B cell (primary cell): ENCODE measurements at regions not wholly inside any gene's neighbourhood (a gene's known extent, or its start where the extent isn't known, plus 50 kb on each side); places are given as distances from the start of the nearest gene placed in this dataset.

Source experiments
- ATAC-seq: fragments of 200-7000 bp; cut with Tn5 transposase; one replicate; pipeline ENCODE4 v1.10.0; 2021; ENCODE audit warnings: low read depth, mild to moderate bottlenecking, moderate number of reproducible peaks, moderate library complexity
- CTCF ChIA-PET: fragments of 350-600 bp; sonication (Branson Sonifier 250); formaldehyde crosslinking; loops from one replicate; lab custom pipeline; 2021; ENCODE audit warnings: antibody characterized with exemption, inconsistent platforms; lab: Charles Lee
- POLR2A ChIA-PET: fragments of 350-600 bp; sonication (Branson Sonifier 250); formaldehyde crosslinking; loops from one replicate; lab custom pipeline; 2021; ENCODE audit warnings: antibody characterized with exemption; lab: Charles Lee
- DNase-seq: peaks from one replicate; pipeline ENCODE4 v3.0.0; 2013
- H2AFZ ChIP-seq: 2 replicates; pipeline ENCODE4 v1.6.1; 2012; ENCODE audit warnings: mild to moderate bottlenecking, low read depth, low read length; ENCODE audit not compliant: insufficient read depth, poor library complexity, severe bottlenecking
- H3K27ac ChIP-seq, 2 donors: 1 replicate in 1 of 2; 2 replicates in 1 of 2; pipeline ENCODE4 v1.5.1; 2012 to 2013; ENCODE audit warnings: low read length in 2 of 2, mild to moderate bottlenecking in 2 of 2, moderate library complexity in 1 of 2
- H3K27me3 ChIP-seq, 4 experiments: fragments of 200-600 bp in 1 of 4; sonication (generic) in 1 of 4; replicated peaks in 1 of 4; 1 replicate in 2 of 4; 2 replicates in 2 of 4; pipeline versions ENCODE4 v1.6.1 to v1.7.0; 2013 to 2016; ENCODE audit warnings: low read length in 3 of 4, mild to moderate bottlenecking in 2 of 4, mixed read lengths in 1 of 4, moderate library complexity in 1 of 4; ENCODE audit not compliant: insufficient read depth in 4 of 4, control insufficient read depth in 3 of 4; ENCODE audit errors: control extremely low read depth in 1 of 4
- H3K36me3 ChIP-seq, 2 experiments: replicated peaks in 1 of 2; 1 replicate in 1 of 2; 2 replicates in 1 of 2; pipeline versions ENCODE4 v1.6.1 to v1.7.1; 2013; ENCODE audit warnings: low read length in 1 of 2; ENCODE audit not compliant: insufficient read depth in 2 of 2, control insufficient read depth in 1 of 2; ENCODE audit errors: control extremely low read depth in 1 of 2, extremely low read depth in 1 of 2
- H3K4me1 ChIP-seq, 2 donors: fragments of 200-600 bp in 1 of 2; sonication (generic) in 1 of 2; 1 replicate in 1 of 2; 2 replicates in 1 of 2; pipeline versions ENCODE4 v1.5.1 to v1.6.1; 2013 to 2017; ENCODE audit warnings: low read length in 2 of 2; ENCODE audit not compliant: control insufficient read depth in 2 of 2, insufficient read depth in 2 of 2
- H3K4me2 ChIP-seq: replicated peaks from 2 replicates; pipeline ENCODE3; 2012; ENCODE audit warnings: mild to moderate bottlenecking, low read depth, low read length; ENCODE audit not compliant: poor library complexity, severe bottlenecking
- H3K4me3 ChIP-seq, 5 experiments: fragments of 200-600 bp in 1 of 5; sonication (generic) in 1 of 5; 1 replicate in 3 of 5; 2 replicates in 2 of 5; pipeline versions ENCODE4 v1.5.1 to v1.7.0; 2011 to 2016; ENCODE audit warnings: low read length in 4 of 5, mild to moderate bottlenecking in 4 of 5, low read depth in 2 of 5, control low read depth in 1 of 5, moderate library complexity in 1 of 5; ENCODE audit not compliant: insufficient read depth in 1 of 5; ENCODE audit errors: control extremely low read depth in 1 of 5, extremely low read depth in 1 of 5
- H3K79me2 ChIP-seq: fragments of 200-600 bp; sonication (generic); one replicate; pipeline ENCODE4 v1.6.0; 2016; ENCODE audit warnings: low read length; ENCODE audit not compliant: control insufficient read depth, insufficient read depth
- H3K9ac ChIP-seq: fragments of 200-600 bp; sonication (generic); 2 replicates; pipeline ENCODE4 v1.6.1; 2017; ENCODE audit warnings: mild to moderate bottlenecking, low read length, moderate library complexity
- H3K9me3 ChIP-seq, 3 donors: one replicate each; pipeline versions ENCODE4 v1.6.1 to v1.7.1; 2013; ENCODE audit warnings: low read length in 2 of 3; ENCODE audit not compliant: control insufficient read depth in 2 of 3, insufficient read depth in 1 of 3; ENCODE audit errors: control extremely low read depth in 1 of 3
- H4K20me1 ChIP-seq: 2 replicates; pipeline ENCODE4 v1.6.0; 2012; ENCODE audit warnings: mild to moderate bottlenecking, low read length; ENCODE audit not compliant: insufficient read depth, control insufficient read depth, poor library complexity, severe bottlenecking
- H3K27ac Mint-ChIP-seq: one replicate; pipeline ENCODE4 v1.8.0; 2021; ENCODE audit warnings: mixed read lengths
- H3K27me3 Mint-ChIP-seq: one replicate; pipeline ENCODE4 v1.8.0; 2021; ENCODE audit warnings: mixed read lengths
- H3K4me1 Mint-ChIP-seq: one replicate; pipeline ENCODE4 v1.8.0; 2021; ENCODE audit warnings: mixed read lengths
- H3K4me3 Mint-ChIP-seq: one replicate; pipeline ENCODE4 v1.8.0; 2021; ENCODE audit warnings: mixed read lengths
- H3K9me3 Mint-ChIP-seq: one replicate; pipeline ENCODE4 v1.8.0; 2022; ENCODE audit warnings: mixed read lengths; ENCODE audit not compliant: insufficient read depth
- EZH2 ChIP-seq: IDR thresholded peaks from 2 replicates; pipeline ENCODE4 v1.6.1; 2012; ENCODE audit warnings: borderline replicate concordance, low read depth, mild to moderate bottlenecking, moderate library complexity, low read length; ENCODE audit not compliant: insufficient read depth, poor library complexity, severe bottlenecking
- WGBS: methylation state at CpG from one replicate; pipeline ENCODE4 v1.1.5; 2013; ENCODE audit warnings: missing lambda C conversion rate; ENCODE audit not compliant: insufficient coverage; 5-methylcytosine and 5-hydroxymethylcytosine counted together
- intact Hi-C: fragments of 100-400 bp; cut with micrococcal nuclease; formaldehyde crosslinking; loops from one replicate; pipeline ENCODE4 v1.10.0; 2022
- TF ChIP-seq, protein P1 (sequence below): fragments of 200-600 bp; IDR thresholded peaks from one replicate; pipeline ENCODE4 v1.8.0; 2022; ENCODE audit warnings: antibody characterized with exemption, mild to moderate bottlenecking

DNA sequence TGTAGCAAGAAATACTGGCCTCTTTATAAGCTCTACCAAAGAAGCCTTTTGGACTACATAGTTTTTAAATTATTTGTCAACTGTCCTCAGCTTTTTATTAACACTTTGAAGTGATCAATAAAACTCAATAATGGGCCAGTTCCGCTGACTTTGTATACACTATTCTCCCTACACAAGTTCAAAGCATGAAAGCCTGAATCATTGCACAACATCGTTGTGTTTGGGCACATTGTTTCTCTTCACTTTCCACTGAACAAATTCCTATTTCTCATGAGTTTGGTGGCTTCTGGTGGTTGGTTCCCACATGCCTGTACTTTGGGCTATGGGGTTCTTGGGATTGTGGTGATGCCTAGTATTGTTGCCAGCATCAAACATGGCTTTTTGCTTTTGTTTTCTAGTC is 561.8 kb upstream of the LRRN3 start:
- TF ChIP-seq, protein P1, sequence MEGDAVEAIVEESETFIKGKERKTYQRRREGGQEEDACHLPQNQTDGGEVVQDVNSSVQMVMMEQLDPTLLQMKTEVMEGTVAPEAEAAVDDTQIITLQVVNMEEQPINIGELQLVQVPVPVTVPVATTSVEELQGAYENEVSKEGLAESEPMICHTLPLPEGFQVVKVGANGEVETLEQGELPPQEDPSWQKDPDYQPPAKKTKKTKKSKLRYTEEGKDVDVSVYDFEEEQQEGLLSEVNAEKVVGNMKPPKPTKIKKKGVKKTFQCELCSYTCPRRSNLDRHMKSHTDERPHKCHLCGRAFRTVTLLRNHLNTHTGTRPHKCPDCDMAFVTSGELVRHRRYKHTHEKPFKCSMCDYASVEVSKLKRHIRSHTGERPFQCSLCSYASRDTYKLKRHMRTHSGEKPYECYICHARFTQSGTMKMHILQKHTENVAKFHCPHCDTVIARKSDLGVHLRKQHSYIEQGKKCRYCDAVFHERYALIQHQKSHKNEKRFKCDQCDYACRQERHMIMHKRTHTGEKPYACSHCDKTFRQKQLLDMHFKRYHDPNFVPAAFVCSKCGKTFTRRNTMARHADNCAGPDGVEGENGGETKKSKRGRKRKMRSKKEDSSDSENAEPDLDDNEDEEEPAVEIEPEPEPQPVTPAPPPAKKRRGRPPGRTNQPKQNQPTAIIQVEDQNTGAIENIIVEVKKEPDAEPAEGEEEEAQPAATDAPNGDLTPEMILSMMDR = no peak
- no peak for TF ChIP-seq EZH2
- no peaks in the 10 kb centered on the region for H3K79me2 ChIP-seq
- DNase-seq (no peak), ATAC-seq (no peak)
- no peaks in the 10 kb centered on the region for H4K20me1 ChIP-seq
- no peaks in the 10 kb centered on the region for H3K4me1 Mint-ChIP-seq
- no peak overlapping the region for H2AFZ ChIP-seq
- H3K9me3 ChIP-seq = no peaks in the 10 kb centered on the region
- CTCF ChIA-PET = no interaction called here
- H3K27ac ChIP-seq = no peak overlapping the region
- no peak overlapping the region for H3K9ac ChIP-seq
- POLR2A ChIA-PET = no interaction called here
- no peaks in the 10 kb centered on the region for H3K27me3 Mint-ChIP-seq
- H3K4me3 ChIP-seq = no peak overlapping the region
- H3K27me3 ChIP-seq = no peaks in the 10 kb centered on the region
- no peak overlapping the region for H3K4me3 Mint-ChIP-seq
- H3K4me1 ChIP-seq = no peaks in the 10 kb centered on the region
- H3K36me3 ChIP-seq = no peaks in the 10 kb centered on the region
- 89% methylated on average over 1 of the region's 2 CpGs for WGBS
- no peak overlapping the region for H3K4me2 ChIP-seq
- no peak overlapping the region for H3K27ac Mint-ChIP-seq
- peaks cover 2% of the 10 kb centered on the region for H3K9me3 Mint-ChIP-seq
- intact Hi-C loops = no loop called here

DNA sequence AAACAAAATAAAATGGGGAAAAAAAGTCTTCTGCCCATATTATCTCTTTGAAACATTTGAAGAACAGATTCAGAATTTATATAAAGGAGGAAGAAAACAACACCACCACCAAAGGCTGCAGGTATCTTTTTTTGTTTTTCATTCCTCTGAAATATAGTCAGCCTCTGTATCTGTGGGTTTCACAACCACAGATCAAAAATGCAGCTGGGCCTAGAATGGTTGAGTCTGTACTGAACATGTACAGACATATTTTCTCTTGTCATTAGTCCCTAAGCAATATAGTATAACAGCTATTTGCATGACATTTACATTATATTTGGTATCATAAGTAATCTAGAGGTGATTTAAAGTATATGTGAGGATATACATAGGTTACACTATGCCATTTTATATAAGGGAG is 559.7 kb upstream of the LRRN3 start:
- H2AFZ ChIP-seq = no peak overlapping the region
- no peaks in the 10 kb centered on the region for H3K79me2 ChIP-seq
- no peak overlapping the region for H3K27ac Mint-ChIP-seq
- ChIA-PET CTCF (interaction anchor here (0.6 kb wide), 1 partner anchor 8 kb away, joined by 6 read pairs; no protein-coding TSS in a partner anchor), POLR2A (no interaction called here)
- ATAC-seq = no peak
- H3K27me3 Mint-ChIP-seq = no peaks in the 10 kb centered on the region
- no peak for DNase-seq
- peaks cover 2% of the 10 kb centered on the region for H3K9me3 Mint-ChIP-seq
- H3K27me3 ChIP-seq = no peaks in the 10 kb centered on the region
- no peak overlapping the region for H3K4me2 ChIP-seq
- no peaks in the 10 kb centered on the region for H4K20me1 ChIP-seq
- H3K9ac ChIP-seq = no peak overlapping the region
- intact Hi-C loops = no loop called here
- no peaks in the 10 kb centered on the region for H3K9me3 ChIP-seq
- no peaks in the 10 kb centered on the region for H3K36me3 ChIP-seq
- H3K4me1 Mint-ChIP-seq = no peaks in the 10 kb centered on the region
- no peak overlapping the region for H3K27ac ChIP-seq
- TF ChIP-seq, protein P1 = no peak
- no peak for TF ChIP-seq EZH2
- no peak overlapping the region for H3K4me3 Mint-ChIP-seq
- H3K4me3 ChIP-seq = no peak overlapping the region
- H3K4me1 ChIP-seq = no peaks in the 10 kb centered on the region
